ENCODE measurements at regions not wholly inside any gene's neighbourhood (a gene's known extent, or its start where the extent isn't known, plus 50 kb on each side); places are given as distances from the start of the nearest gene placed in this dataset.

DNA sequence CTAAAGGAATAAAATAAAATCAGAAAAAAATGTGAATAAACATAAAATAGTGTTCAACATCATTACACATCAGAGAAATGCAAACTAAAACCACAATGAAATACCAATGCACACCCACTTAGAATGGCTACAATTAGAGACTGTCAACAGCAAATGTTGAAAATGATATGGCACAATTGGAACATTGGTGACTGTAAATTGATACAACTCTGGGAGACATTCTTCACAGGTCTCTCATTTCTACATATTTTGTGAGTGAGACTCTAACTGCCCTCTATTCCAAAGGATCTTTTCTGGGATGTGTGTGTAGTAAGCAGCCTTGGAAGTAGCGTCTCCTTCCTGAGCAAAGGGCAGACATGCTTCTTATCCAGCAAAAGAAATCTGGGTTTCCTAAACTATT lies 323.0 kb downstream of the FBXO15 start:
- DNase-seq: no peak
- no peak overlapping the region for H2BK15ac ChIP-seq (ENCODE audit: low read depth, low read length)
- no peak overlapping the region for H3K4ac ChIP-seq (ENCODE audit: low read depth, low read length)
- H3T11ph ChIP-seq (ENCODE audit: low read length): no peak overlapping the region
- no peak overlapping the region for H2BK20ac ChIP-seq (ENCODE audit: low read depth, low read length, poor library complexity, severe bottlenecking)
- peaks cover 0 to 3% of the 10 kb centered on the region in 2 experiments; a peak in 3 of 5 replicates for H3K9me3 Mint-ChIP-seq
- no peak overlapping the region for H3K4me2 ChIP-seq (ENCODE audit: insufficient read depth, insufficient read length, low read length)
- H3K27ac Mint-ChIP-seq: no peak overlapping the region
- H3K9me3 ChIP-seq (ENCODE audit: control insufficient read depth, low read depth, low read length): no peaks in the 10 kb centered on the region
- no peaks in the 10 kb centered on the region for H3K36me3 Mint-ChIP-seq (ENCODE audit: insufficient read depth in 1 of 3, low read depth in 3 of 3)
- H3K27me3 Mint-ChIP-seq (ENCODE audit: low read depth): peaks cover 18% of the 10 kb centered on the region
- H3K18ac ChIP-seq (ENCODE audit: insufficient read length, low read depth, low read length): no peak overlapping the region
- no peak overlapping the region for H4K5ac ChIP-seq (ENCODE audit: insufficient read length, low read depth, low read length)
- H3K27me3 ChIP-seq (ENCODE audit: insufficient read depth, low read length): no peaks in the 10 kb centered on the region
- no CpG with 5 or more reads among the region's 1 CpG for WGBS (ENCODE audit: extremely low coverage, insufficient read length, low lambda C conversion rate)
- no peaks in the 10 kb centered on the region for H3K4me1 ChIP-seq (ENCODE audit: insufficient read depth, low read length)
- no peak overlapping the region for H4K8ac ChIP-seq (replicated peaks; ENCODE audit: insufficient read length, low read depth, low read length)
- H3K79me2 ChIP-seq (ENCODE audit: insufficient read depth, low read length): no peaks in the 10 kb centered on the region
- no peak overlapping the region for H3K56ac ChIP-seq (ENCODE audit: insufficient read length, low read depth, low read length)
- TF ChIP-seq, protein P1, sequence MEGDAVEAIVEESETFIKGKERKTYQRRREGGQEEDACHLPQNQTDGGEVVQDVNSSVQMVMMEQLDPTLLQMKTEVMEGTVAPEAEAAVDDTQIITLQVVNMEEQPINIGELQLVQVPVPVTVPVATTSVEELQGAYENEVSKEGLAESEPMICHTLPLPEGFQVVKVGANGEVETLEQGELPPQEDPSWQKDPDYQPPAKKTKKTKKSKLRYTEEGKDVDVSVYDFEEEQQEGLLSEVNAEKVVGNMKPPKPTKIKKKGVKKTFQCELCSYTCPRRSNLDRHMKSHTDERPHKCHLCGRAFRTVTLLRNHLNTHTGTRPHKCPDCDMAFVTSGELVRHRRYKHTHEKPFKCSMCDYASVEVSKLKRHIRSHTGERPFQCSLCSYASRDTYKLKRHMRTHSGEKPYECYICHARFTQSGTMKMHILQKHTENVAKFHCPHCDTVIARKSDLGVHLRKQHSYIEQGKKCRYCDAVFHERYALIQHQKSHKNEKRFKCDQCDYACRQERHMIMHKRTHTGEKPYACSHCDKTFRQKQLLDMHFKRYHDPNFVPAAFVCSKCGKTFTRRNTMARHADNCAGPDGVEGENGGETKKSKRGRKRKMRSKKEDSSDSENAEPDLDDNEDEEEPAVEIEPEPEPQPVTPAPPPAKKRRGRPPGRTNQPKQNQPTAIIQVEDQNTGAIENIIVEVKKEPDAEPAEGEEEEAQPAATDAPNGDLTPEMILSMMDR (conservative IDR thresholded peaks at IDR 0.05): no peak
- no peaks in the 10 kb centered on the region for H3K23me2 ChIP-seq (ENCODE audit: insufficient read length, low read depth, low read length, poor library complexity, severe bottlenecking)
- no peak overlapping the region for H4K91ac ChIP-seq (ENCODE audit: insufficient read length, low read depth, low read length)
- no peak overlapping the region for H2BK120ac ChIP-seq (ENCODE audit: low read depth, low read length, poor library complexity, severe bottlenecking)
- H2BK12ac ChIP-seq (ENCODE audit: insufficient read length, low read depth, low read length): no peak overlapping the region
- no peaks in the 10 kb centered on the region for H3K79me1 ChIP-seq (ENCODE audit: insufficient read depth, low read depth, low read length, poor library complexity, severe bottlenecking)
- H3K27ac ChIP-seq (ENCODE audit: insufficient read length, low read depth, low read length): no peak overlapping the region
- H4K20me1 ChIP-seq (ENCODE audit: control insufficient read depth, insufficient read depth, insufficient read length): no peaks in the 10 kb centered on the region
- no peaks in the 10 kb centered on the region for H3K4me1 Mint-ChIP-seq
- no peak overlapping the region for H2AK5ac ChIP-seq (ENCODE audit: insufficient read length, low read length)
- no peak overlapping the region for H3K23ac ChIP-seq (ENCODE audit: insufficient read length, low read depth, low read length)
- H3K9ac ChIP-seq (ENCODE audit: extremely low read depth, insufficient read length, low read length): no peak overlapping the region
- no peak overlapping the region for H2AFZ ChIP-seq (ENCODE audit: low read length)
- no peak overlapping the region for H2BK5ac ChIP-seq (ENCODE audit: insufficient read length, low read length)
- H3K4me3 Mint-ChIP-seq: no peak overlapping the region
- no peak overlapping the region for H3K14ac ChIP-seq (ENCODE audit: insufficient read depth, low read length)

Measured in H9 (cell line).